ENCODE measurements at regions not wholly inside any gene's neighbourhood (a gene's known extent, or its start where the extent isn't known, plus 50 kb on each side); places are given as distances from the start of the nearest gene placed in this dataset.

DNA sequence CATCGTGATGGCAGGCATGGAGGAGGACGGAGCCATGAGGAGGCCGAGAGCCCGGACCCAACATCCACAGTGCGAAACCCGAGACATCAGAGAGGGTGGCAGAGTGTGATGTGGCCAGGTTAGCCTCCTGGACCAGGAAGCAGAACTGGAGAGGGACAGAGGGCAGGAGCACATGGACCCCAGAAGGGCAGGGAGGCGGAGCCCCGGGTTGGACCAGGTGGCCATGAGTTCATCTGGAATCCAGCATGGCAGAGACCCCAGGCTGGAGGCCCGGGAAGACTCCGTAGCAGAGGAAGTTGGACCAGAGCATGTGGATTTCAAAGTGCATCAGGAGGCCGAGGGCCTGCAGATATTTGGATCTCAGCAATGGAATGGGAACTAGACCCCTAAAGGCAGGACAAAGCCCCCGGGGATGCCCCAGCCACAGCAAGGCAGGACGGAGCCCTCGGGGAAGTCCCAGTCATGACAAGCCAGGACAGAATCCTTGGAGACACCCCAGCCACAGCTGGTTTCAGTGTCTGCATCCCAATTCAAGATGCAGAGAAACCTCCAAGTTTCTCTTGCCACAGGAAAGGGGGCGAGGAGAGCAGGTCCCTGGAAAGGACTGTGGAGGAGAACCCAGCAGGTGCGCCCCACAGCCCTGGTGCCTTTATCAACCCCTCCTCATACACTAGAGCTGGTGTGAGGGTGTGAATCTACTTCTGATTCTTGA is 1393.4 kb downstream of the BRD1 start (continued):
- TF ChIP-seq, protein P1, sequence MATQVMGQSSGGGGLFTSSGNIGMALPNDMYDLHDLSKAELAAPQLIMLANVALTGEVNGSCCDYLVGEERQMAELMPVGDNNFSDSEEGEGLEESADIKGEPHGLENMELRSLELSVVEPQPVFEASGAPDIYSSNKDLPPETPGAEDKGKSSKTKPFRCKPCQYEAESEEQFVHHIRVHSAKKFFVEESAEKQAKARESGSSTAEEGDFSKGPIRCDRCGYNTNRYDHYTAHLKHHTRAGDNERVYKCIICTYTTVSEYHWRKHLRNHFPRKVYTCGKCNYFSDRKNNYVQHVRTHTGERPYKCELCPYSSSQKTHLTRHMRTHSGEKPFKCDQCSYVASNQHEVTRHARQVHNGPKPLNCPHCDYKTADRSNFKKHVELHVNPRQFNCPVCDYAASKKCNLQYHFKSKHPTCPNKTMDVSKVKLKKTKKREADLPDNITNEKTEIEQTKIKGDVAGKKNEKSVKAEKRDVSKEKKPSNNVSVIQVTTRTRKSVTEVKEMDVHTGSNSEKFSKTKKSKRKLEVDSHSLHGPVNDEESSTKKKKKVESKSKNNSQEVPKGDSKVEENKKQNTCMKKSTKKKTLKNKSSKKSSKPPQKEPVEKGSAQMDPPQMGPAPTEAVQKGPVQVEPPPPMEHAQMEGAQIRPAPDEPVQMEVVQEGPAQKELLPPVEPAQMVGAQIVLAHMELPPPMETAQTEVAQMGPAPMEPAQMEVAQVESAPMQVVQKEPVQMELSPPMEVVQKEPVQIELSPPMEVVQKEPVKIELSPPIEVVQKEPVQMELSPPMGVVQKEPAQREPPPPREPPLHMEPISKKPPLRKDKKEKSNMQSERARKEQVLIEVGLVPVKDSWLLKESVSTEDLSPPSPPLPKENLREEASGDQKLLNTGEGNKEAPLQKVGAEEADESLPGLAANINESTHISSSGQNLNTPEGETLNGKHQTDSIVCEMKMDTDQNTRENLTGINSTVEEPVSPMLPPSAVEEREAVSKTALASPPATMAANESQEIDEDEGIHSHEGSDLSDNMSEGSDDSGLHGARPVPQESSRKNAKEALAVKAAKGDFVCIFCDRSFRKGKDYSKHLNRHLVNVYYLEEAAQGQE (IDR thresholded peaks at IDR 0.05; ENCODE audit: unreplicated experiment) = no peak
- no peak for TF ChIP-seq ZNF114 (CRISPR knock-in tag; IDR thresholded peaks at IDR 0.05)
- no peak for TF ChIP-seq CREB1 (CRISPR knock-in tag; IDR thresholded peaks at IDR 0.05; ENCODE audit: low read depth)
- TF ChIP-seq JUNB (IDR thresholded peaks at IDR 0.05; ENCODE audit: unreplicated experiment) = no peak
- TF ChIP-seq, protein P2, sequence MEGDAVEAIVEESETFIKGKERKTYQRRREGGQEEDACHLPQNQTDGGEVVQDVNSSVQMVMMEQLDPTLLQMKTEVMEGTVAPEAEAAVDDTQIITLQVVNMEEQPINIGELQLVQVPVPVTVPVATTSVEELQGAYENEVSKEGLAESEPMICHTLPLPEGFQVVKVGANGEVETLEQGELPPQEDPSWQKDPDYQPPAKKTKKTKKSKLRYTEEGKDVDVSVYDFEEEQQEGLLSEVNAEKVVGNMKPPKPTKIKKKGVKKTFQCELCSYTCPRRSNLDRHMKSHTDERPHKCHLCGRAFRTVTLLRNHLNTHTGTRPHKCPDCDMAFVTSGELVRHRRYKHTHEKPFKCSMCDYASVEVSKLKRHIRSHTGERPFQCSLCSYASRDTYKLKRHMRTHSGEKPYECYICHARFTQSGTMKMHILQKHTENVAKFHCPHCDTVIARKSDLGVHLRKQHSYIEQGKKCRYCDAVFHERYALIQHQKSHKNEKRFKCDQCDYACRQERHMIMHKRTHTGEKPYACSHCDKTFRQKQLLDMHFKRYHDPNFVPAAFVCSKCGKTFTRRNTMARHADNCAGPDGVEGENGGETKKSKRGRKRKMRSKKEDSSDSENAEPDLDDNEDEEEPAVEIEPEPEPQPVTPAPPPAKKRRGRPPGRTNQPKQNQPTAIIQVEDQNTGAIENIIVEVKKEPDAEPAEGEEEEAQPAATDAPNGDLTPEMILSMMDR (conservative IDR thresholded peaks at IDR 0.05; ENCODE audit: low read depth in 2 of 2) = no peak
- TF ChIP-seq POLR2AphosphoS5 (IDR thresholded peaks at IDR 0.05; ENCODE audit: low read depth) = no peak
- TF ChIP-seq ZNF331 (CRISPR knock-in tag; IDR thresholded peaks at IDR 0.05; ENCODE audit: low read depth) = no peak
- TF ChIP-seq EZH2 (IDR thresholded peaks at IDR 0.05; ENCODE audit: low read depth, unreplicated experiment) = no peak
- TF ChIP-seq STAT1 (IDR thresholded peaks at IDR 0.05; ENCODE audit: unreplicated experiment) = no peak
- TF ChIP-seq EZH2phosphoT487 (IDR thresholded peaks at IDR 0.05; ENCODE audit: unreplicated experiment) = no peak

DNA sequence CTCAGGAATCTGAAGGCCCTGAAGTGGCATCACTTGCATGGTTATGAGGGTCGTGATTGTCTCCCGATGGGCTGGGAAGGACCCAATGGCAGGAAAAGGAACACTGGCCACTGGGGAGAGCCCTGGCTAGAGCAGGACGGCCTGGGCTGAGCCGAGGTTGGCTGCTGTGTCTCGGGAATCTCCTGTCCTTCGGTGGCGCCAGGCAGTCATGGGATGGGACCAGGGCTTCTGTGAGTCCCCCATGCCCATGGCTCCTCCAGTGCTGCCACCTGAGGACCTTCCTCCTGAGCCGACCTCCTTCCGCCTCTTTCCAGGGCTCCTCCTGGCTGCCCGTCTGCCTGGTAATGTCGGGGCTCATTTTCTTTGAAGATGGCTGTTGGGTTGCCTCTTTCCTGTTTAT is 1394.0 kb downstream of the BRD1 start:
- Histone ChIP-seq H3K9me2 (ENCODE audit: insufficient read depth) (no peaks in the 10 kb centered on the region), H3K4me2 (no peak overlapping the region), H4K20me1 (replicated peaks; ENCODE audit: insufficient read depth) (no peaks in the 10 kb centered on the region), H3K79me2 (replicated peaks; ENCODE audit: insufficient read depth) (no peaks in the 10 kb centered on the region), H3K36me3 (ENCODE audit: insufficient read depth) (no peaks in the 10 kb centered on the region), H3F3A (replicated peaks; ENCODE audit: low read depth) (no peaks in the 10 kb centered on the region), H2AFZ (no peak overlapping the region), H3K27me3 (ENCODE audit: insufficient read depth) (no peaks in the 10 kb centered on the region), H3K27ac (ENCODE audit: low read depth) (no peak overlapping the region), H3K4me3 (no peak overlapping the region), H3K4me1 (ENCODE audit: insufficient read depth) (no peaks in the 10 kb centered on the region)
- DNase-seq (ENCODE audit: low spot score) (no peak), ATAC-seq (no peak)
- H3K36me3 Mint-ChIP-seq (ENCODE audit: low read depth) = no peaks in the 10 kb centered on the region
- H3K27ac Mint-ChIP-seq = no peak overlapping the region
- peaks cover 3% of the 10 kb centered on the region; the same call in 2 of the 3 replicates for H3K9me3 Mint-ChIP-seq
- no peak overlapping the region for H3K4me3 Mint-ChIP-seq
- peaks cover 7% of the 10 kb centered on the region for H3K4me1 Mint-ChIP-seq
- peaks cover 3% of the 10 kb centered on the region for H3K27me3 Mint-ChIP-seq (ENCODE audit: insufficient read depth, low read depth, poor library complexity)
- TF ChIP-seq EZH2phosphoT487 (IDR thresholded peaks at IDR 0.05; ENCODE audit: unreplicated experiment) (no peak), JUNB (IDR thresholded peaks at IDR 0.05; ENCODE audit: unreplicated experiment) (no peak), EZH2 (IDR thresholded peaks at IDR 0.05; ENCODE audit: low read depth, unreplicated experiment) (no peak)
- TF ChIP-seq, protein P1 (IDR thresholded peaks at IDR 0.05; ENCODE audit: unreplicated experiment) = no peak

All from GM23338 (cell line).